ENCODE measurements at regions not wholly inside any gene's neighbourhood (a gene's known extent, or its start where the extent isn't known, plus 50 kb on each side); places are given as distances from the start of the nearest gene placed in this dataset.

DNA sequence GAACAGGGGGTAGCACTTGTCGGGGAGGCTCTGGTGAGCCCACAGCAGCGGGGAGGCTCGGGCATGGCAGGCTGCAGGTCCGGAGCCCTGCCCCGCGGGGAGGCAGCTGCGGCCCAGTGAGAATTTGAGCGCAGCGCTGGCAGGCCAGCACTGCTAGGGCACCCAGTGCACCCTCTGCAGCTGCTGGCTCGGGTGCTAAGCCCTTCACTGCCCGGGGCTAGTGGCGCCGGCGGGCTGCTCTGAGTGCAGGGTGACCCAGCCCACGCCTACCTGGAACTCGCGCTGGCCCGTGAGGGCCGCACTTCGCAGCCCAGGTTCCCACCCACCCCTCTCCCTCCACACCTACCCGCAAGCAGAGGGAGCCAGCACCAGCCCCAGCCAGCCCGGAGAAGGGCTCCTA lies 151.0 kb downstream of the NXNL2 start:
- Histone ChIP-seq H2AFZ (ENCODE audit: low read length) (no peak overlapping the region), H3K27ac (ENCODE audit: low read depth, low read length) (no peak overlapping the region), H3K27me3 (replicated peaks in 1 of 4; ENCODE audit: control insufficient read depth in 3 of 4, extremely low read depth in 1 of 4, insufficient read depth in 3 of 4, low read length in 3 of 4) (no peaks in the 10 kb centered on the region), H3K4me1 (replicated peaks in 1 of 4; ENCODE audit: control insufficient read depth in 3 of 4, insufficient read depth in 4 of 4, low read length in 3 of 4) (no peaks in the 10 kb centered on the region), H3K23ac (ENCODE audit: insufficient read length) (no peak overlapping the region), H2BK20ac (ENCODE audit: low read length) (no peak overlapping the region), H3K14ac (ENCODE audit: insufficient read length) (no peak overlapping the region), H4K20me1 (replicated peaks in 1 of 2; ENCODE audit: control insufficient read depth in 1 of 2, insufficient read depth in 2 of 2, low read length in 2 of 2) (no peaks in the 10 kb centered on the region), H3K23me2 (ENCODE audit: low read depth, low read length) (no peaks in the 10 kb centered on the region), H3K4me2 (ENCODE audit: insufficient read depth in 1 of 2, low read depth in 2 of 2, low read length in 2 of 2) (no peak overlapping the region), H2BK120ac (replicated peaks; ENCODE audit: low read depth, low read length) (no peak overlapping the region), H3K18ac (ENCODE audit: extremely low read depth, low read length) (no peak overlapping the region), H2BK5ac (ENCODE audit: low read depth, low read length) (no peak overlapping the region), H2AK5ac (ENCODE audit: low read depth, low read length) (no peak overlapping the region), H4K5ac (ENCODE audit: insufficient read length, low read depth, low read length) (no peak overlapping the region), H2BK12ac (ENCODE audit: low read depth, low read length) (no peak overlapping the region), H3K4me3 (ENCODE audit: extremely low read depth in 1 of 4, insufficient read depth in 2 of 4, low read depth in 3 of 4, low read length in 4 of 4) (no peak overlapping the region), H3K4ac (replicated peaks; ENCODE audit: insufficient read length, low read depth, low read length) (no peak overlapping the region), H3K79me1 (ENCODE audit: low read depth, low read length) (no peaks in the 10 kb centered on the region), H3K56ac (replicated peaks; ENCODE audit: insufficient read length, low read depth, low read length) (no peak overlapping the region), H4K8ac (ENCODE audit: extremely low read depth, insufficient read depth, low read length) (no peak overlapping the region), H3K9me3 (ENCODE audit: insufficient read depth in 2 of 2, low read depth in 1 of 2, low read length in 1 of 2) (peaks cover 0 to 6% of the 10 kb centered on the region in 2 experiments; a peak in 1 of 4 replicates), H3K9ac (replicated peaks in 1 of 4; ENCODE audit: extremely low read depth in 1 of 4, low read depth in 3 of 4, low read length in 3 of 4) (no peak overlapping the region), H3K79me2 (ENCODE audit: control insufficient read depth in 1 of 2, insufficient read depth in 2 of 2, low read length in 2 of 2) (no peaks in the 10 kb centered on the region), H4K91ac (replicated peaks; ENCODE audit: insufficient read length, low read length) (no peak overlapping the region), H3K36me3 (ENCODE audit: control insufficient read depth in 2 of 4, insufficient read depth in 4 of 4, low read length in 3 of 4) (no peaks in the 10 kb centered on the region; a peak in 1 of 8 replicates), H2BK15ac (ENCODE audit: low read length) (no peak overlapping the region)
- ChIA-PET CTCF (ENCODE audit: partially characterized antibody) (interaction anchor here (1.0 kb wide), 1 partner anchor 22 kb away, joined by 3 read pairs; no protein-coding TSS in a partner anchor), POLR2A (ENCODE audit: partially characterized antibody) (no interaction called here)
- WGBS, 2 experiments (ENCODE audit: extremely low coverage in 1 of 2, insufficient coverage in 1 of 2, insufficient read length in 1 of 2, insufficient replicate concordance in 2 of 2, low coverage in 1 of 2, low lambda C conversion rate in 2 of 2, missing lambda C conversion rate in 1 of 2) = 94% methylated on average over 9 of the region's 22 CpGs; no CpG with 5 or more reads in 1 of the 2 experiments
- FAIRE-seq = no peak
- DNase-seq (ENCODE audit: low read depth in 1 of 2, low spot score in 2 of 2) = no peak
- no peak for TF ChIP-seq CEBPB (IDR thresholded peaks at IDR 0.05; ENCODE audit: low read depth, low read length)
- TF ChIP-seq, protein P1, sequence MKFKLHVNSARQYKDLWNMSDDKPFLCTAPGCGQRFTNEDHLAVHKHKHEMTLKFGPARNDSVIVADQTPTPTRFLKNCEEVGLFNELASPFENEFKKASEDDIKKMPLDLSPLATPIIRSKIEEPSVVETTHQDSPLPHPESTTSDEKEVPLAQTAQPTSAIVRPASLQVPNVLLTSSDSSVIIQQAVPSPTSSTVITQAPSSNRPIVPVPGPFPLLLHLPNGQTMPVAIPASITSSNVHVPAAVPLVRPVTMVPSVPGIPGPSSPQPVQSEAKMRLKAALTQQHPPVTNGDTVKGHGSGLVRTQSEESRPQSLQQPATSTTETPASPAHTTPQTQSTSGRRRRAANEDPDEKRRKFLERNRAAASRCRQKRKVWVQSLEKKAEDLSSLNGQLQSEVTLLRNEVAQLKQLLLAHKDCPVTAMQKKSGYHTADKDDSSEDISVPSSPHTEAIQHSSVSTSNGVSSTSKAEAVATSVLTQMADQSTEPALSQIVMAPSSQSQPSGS (IDR thresholded peaks at IDR 0.05; ENCODE audit: low read length) = no peak
- TF ChIP-seq SAP30 (IDR thresholded peaks at IDR 0.05; ENCODE audit: insufficient read depth, insufficient replicate concordance, low read length) = no peak
- TF ChIP-seq, protein P2, sequence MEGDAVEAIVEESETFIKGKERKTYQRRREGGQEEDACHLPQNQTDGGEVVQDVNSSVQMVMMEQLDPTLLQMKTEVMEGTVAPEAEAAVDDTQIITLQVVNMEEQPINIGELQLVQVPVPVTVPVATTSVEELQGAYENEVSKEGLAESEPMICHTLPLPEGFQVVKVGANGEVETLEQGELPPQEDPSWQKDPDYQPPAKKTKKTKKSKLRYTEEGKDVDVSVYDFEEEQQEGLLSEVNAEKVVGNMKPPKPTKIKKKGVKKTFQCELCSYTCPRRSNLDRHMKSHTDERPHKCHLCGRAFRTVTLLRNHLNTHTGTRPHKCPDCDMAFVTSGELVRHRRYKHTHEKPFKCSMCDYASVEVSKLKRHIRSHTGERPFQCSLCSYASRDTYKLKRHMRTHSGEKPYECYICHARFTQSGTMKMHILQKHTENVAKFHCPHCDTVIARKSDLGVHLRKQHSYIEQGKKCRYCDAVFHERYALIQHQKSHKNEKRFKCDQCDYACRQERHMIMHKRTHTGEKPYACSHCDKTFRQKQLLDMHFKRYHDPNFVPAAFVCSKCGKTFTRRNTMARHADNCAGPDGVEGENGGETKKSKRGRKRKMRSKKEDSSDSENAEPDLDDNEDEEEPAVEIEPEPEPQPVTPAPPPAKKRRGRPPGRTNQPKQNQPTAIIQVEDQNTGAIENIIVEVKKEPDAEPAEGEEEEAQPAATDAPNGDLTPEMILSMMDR (IDR thresholded peaks at IDR 0.05; ENCODE audit: control extremely low read depth in 1 of 3, insufficient read depth in 1 of 3, low read depth in 1 of 3, low read length in 3 of 3) = no peak
- TF ChIP-seq CBX5 (IDR thresholded peaks at IDR 0.05; ENCODE audit: low read depth, low read length) = no peak
- TF ChIP-seq ASH2L (IDR thresholded peaks at IDR 0.05; ENCODE audit: low read length) = no peak
- TF ChIP-seq, protein P3, sequence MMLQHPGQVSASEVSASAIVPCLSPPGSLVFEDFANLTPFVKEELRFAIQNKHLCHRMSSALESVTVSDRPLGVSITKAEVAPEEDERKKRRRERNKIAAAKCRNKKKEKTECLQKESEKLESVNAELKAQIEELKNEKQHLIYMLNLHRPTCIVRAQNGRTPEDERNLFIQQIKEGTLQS (IDR thresholded peaks at IDR 0.05; ENCODE audit: insufficient read depth, low read depth, low read length) = no peak
- TF ChIP-seq CREB1 (IDR thresholded peaks at IDR 0.05) = no peak
- TF ChIP-seq KDM5A (IDR thresholded peaks at IDR 0.05; ENCODE audit: low read length) = no peak
- TF ChIP-seq CTBP2 (IDR thresholded peaks at IDR 0.05; ENCODE audit: borderline replicate concordance, insufficient read depth, insufficient read length, low read length) = no peak

All from H1 (cell line).